RPMI8226 (cell line): ENCODE measurements at regions not wholly inside any gene's neighbourhood (a gene's known extent, or its start where the extent isn't known, plus 50 kb on each side); places are given as distances from the start of the nearest gene placed in this dataset.
"Not testable (repeated sequence)": the region's sequence is repeated elsewhere in the genome, so short reads cannot be mapped to it uniquely, and the experiment has no call there.

Experiments used
- DNase-seq: peaks from one replicate; pipeline ENCODE4 v3.0.0-alpha.2; 2015

DNA sequence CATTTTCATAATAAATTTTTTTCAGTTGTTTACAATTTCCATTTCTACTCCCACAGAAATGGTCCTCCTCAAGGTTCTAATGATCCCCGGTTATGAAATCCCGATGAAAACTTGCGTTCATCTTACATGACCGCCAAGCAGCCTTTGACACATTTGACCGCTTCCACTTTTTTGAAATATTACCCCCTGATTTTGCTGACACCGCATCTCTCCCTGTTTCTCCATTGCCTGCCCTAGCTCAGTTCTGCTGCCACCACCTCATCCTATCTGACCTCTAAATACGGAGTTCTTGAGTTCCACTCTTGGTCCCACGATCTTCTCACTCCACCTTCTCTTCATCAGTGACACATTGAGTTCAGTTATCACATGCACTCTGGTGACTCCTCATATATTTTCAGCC, 74.1 kb downstream of the SLC35B3 start:
- DNase-seq: peak; percentile 13

DNA sequence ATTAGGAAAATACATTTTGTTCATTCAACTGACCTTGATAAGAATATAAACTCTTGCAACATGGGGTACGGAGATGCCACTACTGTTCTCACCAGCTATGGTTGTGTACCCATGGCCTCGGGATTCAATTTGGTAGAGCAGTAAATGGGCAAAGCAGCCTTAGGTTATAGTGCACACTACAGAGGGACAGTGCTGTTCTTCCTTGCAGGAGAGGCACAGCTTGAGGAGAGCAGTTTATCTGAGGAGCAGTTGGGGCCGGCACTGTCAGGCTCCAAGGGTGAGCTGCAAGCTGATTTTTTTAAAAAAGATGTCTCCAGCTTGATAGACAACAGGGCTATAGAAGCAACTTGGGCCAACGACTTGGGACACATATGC, 82.4 kb downstream of the SLC35B3 start:
- DNase-seq: no peak

GRCh38 chr6:8352335-8352965, 82.9 kb downstream of the SLC35B3 start:
- DNase-seq: no peak

GRCh38 chr6:8343600-8343999, 91.7 kb downstream of the SLC35B3 start:
- no peak for DNase-seq

DNA sequence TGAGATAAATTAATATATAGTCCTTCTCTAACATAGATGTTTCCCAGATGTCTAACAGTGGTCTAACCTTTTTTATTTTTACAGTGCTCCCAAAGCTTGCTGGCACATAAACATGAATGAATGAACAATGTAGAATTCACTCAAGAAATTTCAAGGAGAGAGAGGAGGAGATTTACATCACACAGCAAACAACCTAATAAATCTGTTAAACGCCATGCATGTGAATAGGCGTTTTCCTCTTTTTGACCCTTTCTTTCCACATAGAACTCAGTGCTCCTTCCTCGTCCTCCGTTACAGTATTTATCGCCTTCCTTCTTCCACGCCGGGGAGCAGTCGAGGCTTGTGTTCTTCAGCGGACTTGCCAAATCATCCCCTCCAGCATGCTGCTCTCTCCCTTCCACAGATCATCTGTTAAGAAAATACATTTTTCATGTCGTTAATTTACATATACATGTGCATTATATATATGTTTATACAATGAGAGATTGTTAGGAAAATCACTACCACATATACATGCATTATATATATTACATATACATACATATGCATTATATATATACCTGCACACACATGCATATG, 93.0 kb downstream of the SLC35B3 start:
- DNase-seq: no peak

GRCh38 chr6:8337147-8337546, 98.2 kb downstream of the SLC35B3 start:
- no peak for DNase-seq

DNA sequence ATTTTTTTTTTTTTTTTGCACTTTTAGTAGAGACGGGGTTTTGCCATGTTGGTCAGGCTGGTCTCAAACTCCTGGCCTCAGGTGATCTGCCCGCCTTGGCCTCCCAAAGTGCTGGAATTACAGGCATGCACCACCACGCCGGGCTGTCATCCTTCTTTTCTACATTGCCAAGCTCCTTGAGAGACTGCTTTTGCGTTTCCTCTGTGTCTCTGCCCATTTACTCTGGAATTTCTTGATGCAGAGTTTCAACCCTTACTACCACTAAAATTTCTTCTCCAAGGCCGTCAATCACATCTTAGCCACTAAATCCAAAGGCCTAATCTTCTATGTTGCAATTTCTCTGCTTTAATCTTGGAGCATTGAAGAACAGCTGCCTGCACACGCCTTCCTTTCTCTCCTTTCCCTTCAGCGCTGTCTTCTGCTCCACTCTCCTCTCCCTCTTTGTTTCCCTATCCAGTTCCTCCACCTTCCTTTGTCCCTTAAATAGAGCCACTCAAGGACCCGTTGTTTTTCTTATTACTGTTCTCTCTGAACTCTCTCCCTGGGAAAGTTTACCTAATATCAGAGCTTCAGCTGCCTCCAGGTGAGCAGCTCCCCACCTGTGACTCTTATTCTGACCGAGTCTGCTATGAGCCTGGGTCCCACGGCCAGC, 98.8 kb downstream of the SLC35B3 start:
- no peak for DNase-seq

DNA sequence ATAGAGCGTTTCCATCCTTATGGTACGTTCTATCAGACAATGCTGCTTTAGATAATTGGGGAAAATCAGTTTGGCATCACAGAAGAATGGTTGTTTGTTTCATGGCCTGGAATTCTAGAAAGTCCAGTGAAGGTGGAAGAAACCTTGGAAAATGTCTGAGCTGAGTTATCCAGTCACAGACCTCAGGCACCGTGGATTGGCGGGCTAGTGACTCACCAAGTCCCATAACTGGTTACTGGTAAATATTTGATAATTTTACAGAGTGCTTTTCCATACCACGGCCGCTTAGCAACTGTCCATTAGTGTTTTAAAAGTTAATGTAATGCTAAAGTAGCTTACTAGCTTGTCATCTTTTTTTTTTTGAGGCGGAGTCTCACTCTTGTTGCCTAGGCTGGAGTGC, 99.4 kb downstream of the SLC35B3 start:
- DNase-seq: no peak

DNA sequence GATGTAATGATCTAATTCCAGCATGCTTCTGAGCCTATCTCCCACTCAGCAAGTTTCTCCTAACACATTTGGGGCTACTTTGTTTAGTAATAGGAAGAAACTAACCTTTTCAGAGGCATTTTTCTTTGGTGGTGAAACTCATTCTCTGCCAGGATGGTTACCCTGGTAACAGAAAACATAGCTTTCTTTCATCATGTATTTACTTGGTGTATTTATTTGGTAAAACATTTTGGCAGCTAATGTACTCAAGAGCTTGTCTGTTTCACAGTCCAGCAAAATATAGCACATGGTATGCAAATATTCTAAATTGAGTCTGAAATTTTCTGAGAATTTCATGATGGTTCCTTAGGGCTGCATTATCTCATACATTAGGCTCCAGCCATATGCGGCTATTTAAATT, 100.0 kb downstream of the SLC35B3 start:
- no peak for DNase-seq

GRCh38 chr6:8334113-8334512, 101.2 kb downstream of the SLC35B3 start:
- no peak for DNase-seq

GRCh38 chr6:8329562-8329961, 105.8 kb downstream of the SLC35B3 start:
- no peak for DNase-seq

DNA sequence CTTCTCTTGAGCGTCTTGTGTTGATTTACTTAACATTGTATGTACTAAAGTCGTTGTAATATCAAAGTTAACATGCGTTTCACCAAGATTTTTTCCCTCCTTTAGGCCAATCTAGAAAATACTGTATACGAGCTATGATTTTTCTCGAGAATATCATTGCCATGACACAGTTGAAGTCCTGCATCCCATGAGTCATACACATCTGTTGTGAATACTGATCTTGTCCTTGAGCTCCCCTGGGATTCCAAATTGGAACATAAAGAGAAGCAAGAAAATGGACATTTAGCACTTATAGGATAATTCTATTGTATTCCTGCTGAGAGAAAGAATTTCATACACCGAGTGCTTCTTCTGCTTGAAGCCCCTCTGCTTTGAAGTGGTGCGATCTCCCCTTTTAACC, 109.6 kb downstream of the SLC35B3 start:
- no peak for DNase-seq

GRCh38 chr6:8322659-8323058, 112.7 kb downstream of the SLC35B3 start:
- DNase-seq: no peak

DNA sequence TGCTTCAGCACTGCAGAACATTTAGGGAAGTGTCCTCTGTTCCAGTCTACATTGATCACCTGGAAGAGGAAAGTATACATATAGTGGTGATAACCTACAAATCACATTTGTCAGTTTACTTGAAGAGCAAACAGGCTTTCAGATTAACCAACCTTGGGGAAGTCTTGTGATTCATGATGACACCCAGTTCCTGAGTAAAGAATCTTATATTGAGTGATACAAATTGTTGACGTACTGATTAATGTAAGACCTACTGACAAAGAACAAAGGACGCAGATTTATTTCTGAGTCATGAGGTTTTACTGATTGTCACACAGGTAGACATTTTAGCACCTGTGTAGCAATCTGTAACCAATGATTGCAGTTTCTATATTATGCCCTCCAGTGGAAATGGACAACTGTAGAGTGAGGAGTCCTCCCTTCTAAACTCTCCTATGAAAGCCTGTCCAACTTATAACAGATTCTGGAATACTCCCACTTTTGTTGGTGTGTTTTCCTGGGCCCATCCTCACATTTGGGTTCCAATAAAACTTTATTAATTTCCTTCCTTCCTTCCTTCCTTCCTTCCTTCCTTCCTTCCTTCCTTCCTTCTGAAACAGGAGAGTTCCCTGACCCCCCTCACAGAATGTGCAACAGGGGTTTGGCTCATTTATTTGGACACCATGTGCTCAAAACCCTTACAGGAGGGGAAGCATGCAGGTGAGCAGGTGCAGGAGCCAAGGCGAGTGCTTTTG, 113.5 kb downstream of the SLC35B3 start:
- no peak for DNase-seq

DNA sequence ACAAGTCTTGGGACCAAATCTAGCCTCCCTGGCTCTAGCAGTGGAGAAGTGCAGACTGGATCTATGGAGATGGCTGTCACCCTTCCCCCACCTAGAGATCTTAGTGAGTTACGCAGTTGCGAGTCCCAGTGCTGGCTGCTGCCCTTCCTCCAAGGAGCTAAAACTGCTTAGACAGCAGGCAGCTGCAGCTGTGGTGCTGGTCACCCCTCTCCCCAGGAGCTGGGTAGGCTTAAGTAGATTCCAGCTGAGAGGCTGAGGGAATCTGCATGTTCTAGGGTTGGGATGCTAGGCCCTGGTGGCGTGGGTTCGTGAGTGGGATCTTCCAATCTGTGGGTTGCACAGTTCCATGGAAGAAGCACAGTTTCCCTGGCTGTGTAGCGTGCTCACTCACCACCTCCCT, 120.2 kb downstream of the SLC35B3 start:
- peak; percentile 31 for DNase-seq

DNA sequence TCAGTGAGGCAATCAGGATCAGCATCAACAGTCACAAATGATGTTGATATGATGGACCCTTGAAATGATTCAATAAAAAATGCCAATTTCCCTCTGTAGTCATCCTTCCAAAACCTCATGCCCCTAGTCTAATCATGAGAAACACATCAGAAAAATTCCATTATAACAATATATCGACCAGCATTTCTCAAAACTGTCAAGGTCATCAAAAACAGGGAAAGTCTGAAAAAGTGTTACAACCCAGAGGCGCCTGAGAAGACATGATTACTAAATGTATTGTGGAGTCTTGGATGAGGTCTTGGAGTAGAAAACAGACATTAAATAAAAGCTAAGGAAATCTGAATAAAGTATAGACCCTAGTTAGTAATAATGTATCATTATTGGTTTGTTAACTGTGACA, 133.8 kb downstream of the SLC35B3 start:
- DNase-seq: no peak

DNA sequence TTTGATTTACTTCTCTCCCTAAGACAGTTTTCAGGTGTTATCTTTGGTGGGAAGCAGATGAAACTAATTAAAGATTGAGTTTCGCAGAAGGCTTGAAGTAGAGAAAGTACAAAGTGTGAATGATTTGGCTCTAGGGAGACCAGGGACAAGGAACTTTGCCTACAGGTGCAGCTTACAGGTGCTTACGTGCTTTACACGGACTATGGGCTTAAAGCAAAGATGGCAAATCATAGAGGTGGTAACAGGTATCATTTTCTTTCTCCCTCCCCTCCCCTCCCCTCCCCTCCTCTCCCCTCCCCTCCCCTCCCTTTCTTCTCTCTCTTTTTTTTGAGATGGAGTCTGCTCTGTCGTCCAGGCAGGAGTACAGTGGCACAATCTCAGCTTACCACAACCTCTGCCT, 136.3 kb downstream of the SLC35B3 start:
- no peak for DNase-seq

DNA sequence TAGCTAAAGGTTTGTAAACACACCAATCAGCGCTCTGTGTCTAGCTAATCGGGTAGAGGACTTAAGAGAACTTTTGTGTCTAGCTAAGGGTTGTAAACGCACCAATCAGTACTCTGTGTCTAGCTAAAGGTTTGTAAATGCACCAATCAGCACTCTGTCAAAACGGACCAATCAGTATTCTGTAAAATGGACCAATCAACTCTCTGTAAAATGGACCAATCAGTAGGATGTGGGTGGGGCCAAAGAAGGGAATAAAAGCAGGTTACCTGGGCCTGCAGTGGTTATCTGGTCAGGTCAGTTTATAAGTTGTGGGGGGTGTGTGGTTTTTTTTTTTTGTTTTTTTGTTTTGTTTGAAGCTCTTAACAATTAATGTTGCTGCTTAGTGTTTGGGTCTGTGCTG, 152.4 kb downstream of the SLC35B3 start:
- not testable (repeated sequence) for DNase-seq

DNA sequence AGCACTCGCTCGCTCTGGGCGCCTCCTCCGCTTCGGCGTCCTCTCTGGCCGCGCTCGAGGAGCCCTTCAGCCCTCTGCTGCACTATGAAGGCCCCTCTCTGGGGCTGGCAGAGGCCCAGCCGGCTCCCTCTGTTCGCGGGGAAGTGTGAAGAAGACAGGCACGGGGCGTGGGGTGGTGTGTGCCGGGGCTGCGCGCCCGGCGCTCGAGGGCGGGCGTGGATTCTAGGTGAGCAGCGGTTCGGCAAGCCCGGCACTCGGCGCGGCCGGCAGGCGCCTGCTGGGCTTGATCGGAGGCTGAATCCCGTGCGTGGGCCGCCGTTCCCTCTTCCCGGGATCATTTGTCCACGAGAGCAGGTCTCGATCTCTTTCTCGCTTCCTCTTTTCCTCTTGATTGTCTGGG, 153.0 kb downstream of the SLC35B3 start:
- DNase-seq: no peak

- DNase-seq: no peak
Measured at GRCh38 chr6:8279041-8279805, 156.1 kb downstream of the SLC35B3 start.

- no peak for DNase-seq
Measured at GRCh38 chr6:8278562-8278961, 156.8 kb downstream of the SLC35B3 start.

DNA sequence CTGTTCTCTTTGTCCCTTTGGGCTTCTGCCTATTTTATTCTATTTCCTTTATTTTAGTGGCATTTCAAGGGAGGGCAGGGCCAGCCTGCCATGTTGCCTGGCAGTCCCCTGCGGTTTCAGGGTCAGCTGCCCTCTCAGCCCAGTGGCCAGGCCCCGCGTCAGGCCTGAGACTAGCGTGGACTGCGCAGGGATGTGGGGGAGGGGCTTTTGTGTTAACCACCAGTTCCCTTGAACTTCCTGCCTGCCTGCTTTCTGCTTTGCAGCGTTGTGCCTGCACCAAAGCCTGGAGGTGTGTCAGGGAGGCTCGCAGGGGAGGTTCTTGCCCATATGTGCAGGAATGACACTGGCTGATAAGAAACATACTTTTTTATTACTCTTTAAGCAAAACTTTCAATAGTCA, 157.6 kb downstream of the SLC35B3 start:
- DNase-seq: no peak

GRCh38 chr6:8276148-8276547, 159.2 kb downstream of the SLC35B3 start:
- DNase-seq: no peak
